ENCODE measurements at regions not wholly inside any gene's neighbourhood (a gene's known extent, or its start where the extent isn't known, plus 50 kb on each side); places are given as distances from the start of the nearest gene placed in this dataset.

DNA sequence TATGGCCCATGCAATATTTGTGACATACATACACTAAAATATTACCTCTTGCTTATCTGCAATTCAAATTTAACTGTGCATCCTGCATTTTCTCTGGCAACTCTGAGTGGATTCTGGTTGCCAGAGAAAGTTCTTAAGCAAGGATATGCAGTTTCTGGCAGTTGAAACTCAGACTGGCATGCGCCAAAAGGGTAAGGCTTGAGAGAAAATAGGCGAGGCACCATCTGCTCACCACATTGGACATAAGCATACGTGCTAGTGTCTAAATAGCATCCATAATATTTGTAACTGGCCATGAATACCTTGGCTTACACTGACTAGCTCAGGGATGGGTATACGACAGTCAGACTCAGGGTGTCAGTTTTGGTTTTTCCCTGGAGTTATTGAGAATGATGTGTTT is 465.1 kb downstream of the DOK5 start:
- peaks cover 12% of the 10 kb centered on the region for H3K27me3 Mint-ChIP-seq (ENCODE audit: low read depth)
- no peak overlapping the region for H3K27ac Mint-ChIP-seq
- no peaks in the 10 kb centered on the region for H3K4me1 Mint-ChIP-seq
- H3K4me3 Mint-ChIP-seq, result no peak overlapping the region
- H3K9me3 Mint-ChIP-seq, result no peaks in the 10 kb centered on the region
- TF ChIP-seq, protein P1, sequence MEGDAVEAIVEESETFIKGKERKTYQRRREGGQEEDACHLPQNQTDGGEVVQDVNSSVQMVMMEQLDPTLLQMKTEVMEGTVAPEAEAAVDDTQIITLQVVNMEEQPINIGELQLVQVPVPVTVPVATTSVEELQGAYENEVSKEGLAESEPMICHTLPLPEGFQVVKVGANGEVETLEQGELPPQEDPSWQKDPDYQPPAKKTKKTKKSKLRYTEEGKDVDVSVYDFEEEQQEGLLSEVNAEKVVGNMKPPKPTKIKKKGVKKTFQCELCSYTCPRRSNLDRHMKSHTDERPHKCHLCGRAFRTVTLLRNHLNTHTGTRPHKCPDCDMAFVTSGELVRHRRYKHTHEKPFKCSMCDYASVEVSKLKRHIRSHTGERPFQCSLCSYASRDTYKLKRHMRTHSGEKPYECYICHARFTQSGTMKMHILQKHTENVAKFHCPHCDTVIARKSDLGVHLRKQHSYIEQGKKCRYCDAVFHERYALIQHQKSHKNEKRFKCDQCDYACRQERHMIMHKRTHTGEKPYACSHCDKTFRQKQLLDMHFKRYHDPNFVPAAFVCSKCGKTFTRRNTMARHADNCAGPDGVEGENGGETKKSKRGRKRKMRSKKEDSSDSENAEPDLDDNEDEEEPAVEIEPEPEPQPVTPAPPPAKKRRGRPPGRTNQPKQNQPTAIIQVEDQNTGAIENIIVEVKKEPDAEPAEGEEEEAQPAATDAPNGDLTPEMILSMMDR (IDR thresholded peaks at IDR 0.05; ENCODE audit: unreplicated experiment in 3 of 3), result no peak
- H3K36me3 Mint-ChIP-seq (ENCODE audit: low read depth), result no peaks in the 10 kb centered on the region

- TF ChIP-seq, protein P1 (IDR thresholded peaks at IDR 0.05; ENCODE audit: unreplicated experiment in 3 of 3), result no peak
- Mint-ChIP-seq H3K4me1 (no peaks in the 10 kb centered on the region), H3K9me3 (no peaks in the 10 kb centered on the region), H3K36me3 (ENCODE audit: low read depth) (no peaks in the 10 kb centered on the region), H3K27ac (no peak overlapping the region), H3K4me3 (no peak overlapping the region), H3K27me3 (ENCODE audit: low read depth) (peaks cover 8% of the 10 kb centered on the region)
These were observed 463.3 kb downstream of the DOK5 start for GRCh38 chr20:54938707-54939106.

DNA sequence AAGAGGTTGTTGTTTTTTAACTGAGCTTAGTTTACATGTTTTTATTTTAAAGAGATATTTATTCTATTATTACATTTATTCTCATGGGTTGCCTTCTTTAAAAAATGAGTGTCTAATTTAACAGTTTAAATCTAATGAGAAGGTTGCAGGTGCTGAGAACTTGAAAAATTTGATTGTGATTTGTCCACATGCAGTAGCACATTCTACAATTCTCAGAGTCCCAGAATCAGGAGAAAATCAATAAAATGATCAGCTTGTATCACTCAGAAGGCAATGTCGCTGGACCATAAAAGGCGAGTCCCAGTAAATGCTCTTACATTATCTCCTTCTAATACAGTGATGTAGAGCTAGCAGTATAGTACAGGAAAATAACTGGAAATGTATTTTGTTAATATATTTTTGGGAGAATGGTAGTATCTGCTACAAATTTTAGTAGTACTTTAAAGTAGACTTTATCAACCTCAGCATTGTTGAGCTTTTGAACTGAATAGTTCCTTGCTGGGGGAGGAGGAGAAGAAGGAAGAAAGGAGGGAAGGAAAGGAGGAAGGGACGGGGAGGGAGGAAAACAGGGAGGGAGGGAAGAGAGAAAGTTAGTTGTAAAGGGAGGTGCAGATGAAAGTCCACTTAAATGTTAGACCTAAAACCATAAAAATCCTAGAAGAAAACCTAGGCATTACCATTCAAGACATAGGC is 458.0 kb downstream of the DOK5 start:
- Mint-ChIP-seq H3K4me1 (no peaks in the 10 kb centered on the region), H3K27ac (no peak overlapping the region), H3K36me3 (ENCODE audit: low read depth) (no peaks in the 10 kb centered on the region), H3K4me3 (no peak overlapping the region), H3K27me3 (ENCODE audit: low read depth) (no peaks in the 10 kb centered on the region), H3K9me3 (peaks cover 8% of the 10 kb centered on the region)
- TF ChIP-seq, protein P1 (IDR thresholded peaks at IDR 0.05; ENCODE audit: unreplicated experiment in 3 of 3), result no peak

DNA sequence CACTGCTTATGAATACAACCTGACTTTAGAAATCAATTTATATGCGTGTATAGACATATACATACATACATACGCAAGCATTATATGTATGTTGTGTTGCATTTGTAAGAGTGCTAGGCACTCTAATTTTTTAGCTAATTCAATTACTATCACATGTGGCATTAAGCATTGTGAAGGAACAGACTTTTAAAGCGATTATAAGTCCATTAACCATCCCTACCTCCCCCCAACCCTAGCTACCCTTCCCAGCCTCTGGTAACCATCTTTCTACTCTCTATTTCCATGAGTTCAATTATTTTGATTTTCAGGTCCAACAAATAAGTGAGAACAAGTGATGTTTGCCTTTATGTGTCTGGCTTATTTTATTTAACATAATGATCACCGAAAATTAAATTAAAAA is 453.8 kb downstream of the DOK5 start:
- peaks cover 8% of the 10 kb centered on the region for H3K9me3 Mint-ChIP-seq
- no peaks in the 10 kb centered on the region for H3K4me1 Mint-ChIP-seq
- no peak overlapping the region for H3K4me3 Mint-ChIP-seq
- no peak overlapping the region for H3K27ac Mint-ChIP-seq
- TF ChIP-seq, protein P1 (IDR thresholded peaks at IDR 0.05; ENCODE audit: unreplicated experiment in 3 of 3), result no peak
- H3K27me3 Mint-ChIP-seq (ENCODE audit: low read depth), result no peaks in the 10 kb centered on the region
- no peaks in the 10 kb centered on the region for H3K36me3 Mint-ChIP-seq (ENCODE audit: low read depth)

- no peak overlapping the region for H3K27ac Mint-ChIP-seq
- H3K4me3 Mint-ChIP-seq, result no peak overlapping the region
- peaks cover 8% of the 10 kb centered on the region for H3K9me3 Mint-ChIP-seq
- no peaks in the 10 kb centered on the region for H3K4me1 Mint-ChIP-seq
- H3K36me3 Mint-ChIP-seq (ENCODE audit: low read depth), result no peaks in the 10 kb centered on the region
- H3K27me3 Mint-ChIP-seq (ENCODE audit: low read depth), result no peaks in the 10 kb centered on the region
- TF ChIP-seq, protein P1 (IDR thresholded peaks at IDR 0.05; ENCODE audit: unreplicated experiment in 3 of 3), result no peak
These were observed 453.2 kb downstream of the DOK5 start for GRCh38 chr20:54928564-54928963.

DNA sequence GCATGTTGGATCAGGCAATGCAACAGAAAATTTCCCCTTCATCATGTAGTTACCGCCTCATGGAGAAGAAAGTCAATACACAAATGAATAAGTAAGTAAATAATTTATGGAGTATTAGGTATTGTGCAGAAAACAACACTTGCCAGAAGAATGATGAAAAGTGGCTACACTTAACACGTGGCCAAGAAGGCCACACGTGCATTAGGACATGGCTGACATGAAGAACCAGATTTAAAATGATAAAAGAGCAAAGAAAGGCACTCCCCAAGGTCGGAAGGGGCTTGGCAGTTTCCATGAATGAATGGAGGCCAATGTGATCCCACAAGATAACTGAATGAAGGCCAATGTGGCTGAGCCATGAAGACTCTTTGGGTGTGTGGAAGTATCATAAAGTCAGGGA is 447.2 kb downstream of the DOK5 start:
- TF ChIP-seq, protein P1 (IDR thresholded peaks at IDR 0.05; ENCODE audit: unreplicated experiment in 3 of 3), result no peak
- no peaks in the 10 kb centered on the region for H3K4me1 Mint-ChIP-seq
- H3K27me3 Mint-ChIP-seq (ENCODE audit: low read depth), result peaks cover 3% of the 10 kb centered on the region
- H3K9me3 Mint-ChIP-seq, result no peaks in the 10 kb centered on the region
- no peaks in the 10 kb centered on the region for H3K36me3 Mint-ChIP-seq (ENCODE audit: low read depth)
- no peak overlapping the region for H3K27ac Mint-ChIP-seq
- no peak overlapping the region for H3K4me3 Mint-ChIP-seq
